BLaER1 (cell line): ENCODE measurements at regions not wholly inside any gene's neighbourhood (a gene's known extent, or its start where the extent isn't known, plus 50 kb on each side); places are given as distances from the start of the nearest gene placed in this dataset.

Experiments used
- H3K27ac ChIP-seq: shearing (Covaris generic); formaldehyde crosslinking; 2 replicates; pipeline ENCODE4 v1.8.1; 2022
- H3K27me3 ChIP-seq: shearing (Covaris generic); formaldehyde crosslinking; 2 replicates; pipeline ENCODE4 v1.8.1; 2022
- H3K36me3 ChIP-seq: shearing (Covaris generic); formaldehyde crosslinking; 2 replicates; pipeline ENCODE4 v1.8.1; 2022
- H3K4me1 ChIP-seq: shearing (Covaris generic); formaldehyde crosslinking; 2 replicates; pipeline ENCODE4 v1.8.1; 2022
- H3K4me2 ChIP-seq: shearing (Covaris generic); formaldehyde crosslinking; 2 replicates; pipeline ENCODE4 v1.8.1; 2022
- H3K4me3 ChIP-seq: shearing (Covaris generic); formaldehyde crosslinking; 2 replicates; pipeline ENCODE4 v1.8.1; 2022
- H3K9ac ChIP-seq: shearing (Covaris generic); formaldehyde crosslinking; 2 replicates; pipeline ENCODE4 v1.8.1; 2022
- H3K9me3 ChIP-seq: shearing (Covaris generic); formaldehyde crosslinking; 2 replicates; pipeline ENCODE4 v1.8.1; 2022
- H4K20me1 ChIP-seq: shearing (Covaris generic); formaldehyde crosslinking; 2 replicates; pipeline ENCODE4 v1.8.1; 2022
- Cebpa-rat ChIP-seq: shearing (Covaris generic); IDR thresholded peaks from 2 replicates; pipeline ENCODE4 v1.8.1; 2022

GRCh38 chr7:112907658-112908057 lies 117.5 kb upstream of the TMEM168 start:
- no peak overlapping the region for H3K27ac ChIP-seq
- H3K4me2 ChIP-seq: no peak overlapping the region
- H4K20me1 ChIP-seq: no peaks in the 10 kb centered on the region
- H3K9ac ChIP-seq: no peak overlapping the region
- H3K27me3 ChIP-seq: no peaks in the 10 kb centered on the region
- H3K4me1 ChIP-seq: no peaks in the 10 kb centered on the region
- TF ChIP-seq Cebpa-rat: no peak
- H3K4me3 ChIP-seq: no peak overlapping the region
- H3K9me3 ChIP-seq: peaks cover 26% of the 10 kb centered on the region
- peaks cover 36% of the 10 kb centered on the region for H3K36me3 ChIP-seq

GRCh38 chr7:112905950-112906349 lies 115.8 kb upstream of the TMEM168 start:
- Histone ChIP-seq H3K4me2 (no peak overlapping the region), H3K27ac (no peak overlapping the region), H3K4me1 (no peaks in the 10 kb centered on the region), H3K27me3 (no peaks in the 10 kb centered on the region), H4K20me1 (no peaks in the 10 kb centered on the region), H3K4me3 (no peak overlapping the region), H3K9ac (no peak overlapping the region), H3K36me3 (peaks cover 31% of the 10 kb centered on the region), H3K9me3 (peaks cover 20% of the 10 kb centered on the region)
- TF ChIP-seq Cebpa-rat: no peak

GRCh38 chr7:112905413-112905812 lies 115.2 kb upstream of the TMEM168 start:
- no peak for TF ChIP-seq Cebpa-rat
- Histone ChIP-seq H3K4me1 (no peaks in the 10 kb centered on the region), H3K4me2 (no peak overlapping the region), H3K27ac (no peak overlapping the region), H3K9me3 (peaks cover 18% of the 10 kb centered on the region), H4K20me1 (no peaks in the 10 kb centered on the region), H3K9ac (no peak overlapping the region), H3K27me3 (no peaks in the 10 kb centered on the region), H3K36me3 (peaks cover 27% of the 10 kb centered on the region), H3K4me3 (no peak overlapping the region)

- Histone ChIP-seq H3K9ac (no peak overlapping the region), H4K20me1 (peaks cover 11% of the 10 kb centered on the region), H3K4me2 (no peak overlapping the region), H3K4me1 (no peaks in the 10 kb centered on the region), H3K36me3 (peaks cover 15% of the 10 kb centered on the region), H3K9me3 (no peaks in the 10 kb centered on the region), H3K4me3 (no peak overlapping the region), H3K27ac (no peak overlapping the region), H3K27me3 (no peaks in the 10 kb centered on the region)
- TF ChIP-seq Cebpa-rat: no peak
Measured at GRCh38 chr7:112898432-112899290, 108.5 kb upstream of the TMEM168 start.

GRCh38 chr7:112897839-112898431 lies 107.7 kb upstream of the TMEM168 start:
- Histone ChIP-seq H3K9me3 (peaks cover 5% of the 10 kb centered on the region; the same call in 1 of the 2 replicates), H4K20me1 (peaks cover 11% of the 10 kb centered on the region), H3K9ac (no peak overlapping the region), H3K4me3 (no peak overlapping the region), H3K4me1 (no peaks in the 10 kb centered on the region), H3K36me3 (peaks cover 23% of the 10 kb centered on the region), H3K27ac (no peak overlapping the region), H3K4me2 (no peak overlapping the region), H3K27me3 (no peaks in the 10 kb centered on the region)
- TF ChIP-seq Cebpa-rat: no peak

- Histone ChIP-seq H3K4me2 (no peak overlapping the region), H3K27me3 (no peaks in the 10 kb centered on the region), H3K4me1 (no peaks in the 10 kb centered on the region), H3K36me3 (peaks cover 32% of the 10 kb centered on the region), H4K20me1 (peaks cover 11% of the 10 kb centered on the region), H3K9me3 (peaks cover 6% of the 10 kb centered on the region; the same call in 1 of the 2 replicates), H3K9ac (no peak overlapping the region), H3K4me3 (no peak overlapping the region), H3K27ac (no peak overlapping the region)
- TF ChIP-seq Cebpa-rat: no peak
Measured at GRCh38 chr7:112896026-112896601, 105.9 kb upstream of the TMEM168 start.

GRCh38 chr7:112892263-112892662 lies 102.1 kb upstream of the TMEM168 start:
- H3K4me1 ChIP-seq: no peaks in the 10 kb centered on the region

GRCh38 chr7:112891698-112892097 lies 101.5 kb upstream of the TMEM168 start:
- Histone ChIP-seq H3K27ac (no peak overlapping the region), H3K4me1 (no peaks in the 10 kb centered on the region), H4K20me1 (peaks cover 6% of the 10 kb centered on the region; the same call in 1 of the 2 replicates), H3K4me3 (no peak overlapping the region), H3K9me3 (peaks cover 8% of the 10 kb centered on the region), H3K36me3 (peaks cover 44% of the 10 kb centered on the region), H3K27me3 (no peaks in the 10 kb centered on the region), H3K4me2 (no peak overlapping the region), H3K9ac (no peak overlapping the region)
- TF ChIP-seq Cebpa-rat: no peak

More at GRCh38 chr7:112892263-112892662, 102.1 kb upstream of the TMEM168 start:
- Histone ChIP-seq H3K27ac (no peak overlapping the region), H3K4me3 (no peak overlapping the region), H3K9ac (no peak overlapping the region), H3K27me3 (no peaks in the 10 kb centered on the region), H4K20me1 (peaks cover 6% of the 10 kb centered on the region; the same call in 1 of the 2 replicates), H3K4me2 (no peak overlapping the region), H3K9me3 (peaks cover 6% of the 10 kb centered on the region; the same call in 1 of the 2 replicates), H3K36me3 (peaks cover 41% of the 10 kb centered on the region)
- no peak for TF ChIP-seq Cebpa-rat

- H3K9ac ChIP-seq: no peak overlapping the region
- H3K9me3 ChIP-seq: peaks cover 24% of the 10 kb centered on the region
- H4K20me1 ChIP-seq: peaks cover 6% of the 10 kb centered on the region; the same call in 1 of the 2 replicates
- H3K4me3 ChIP-seq: no peak overlapping the region
- H3K27ac ChIP-seq: no peak overlapping the region
- no peak overlapping the region for H3K4me2 ChIP-seq
- TF ChIP-seq Cebpa-rat: no peak
- H3K27me3 ChIP-seq: no peaks in the 10 kb centered on the region
- H3K4me1 ChIP-seq: no peaks in the 10 kb centered on the region
- peaks cover 57% of the 10 kb centered on the region for H3K36me3 ChIP-seq
Measured at GRCh38 chr7:112889834-112890438, 99.7 kb upstream of the TMEM168 start.
